ENCODE measurements at regions not wholly inside any gene's neighbourhood (a gene's known extent, or its start where the extent isn't known, plus 50 kb on each side); places are given as distances from the start of the nearest gene placed in this dataset.
"Not testable (repeated sequence)": the region's sequence is repeated elsewhere in the genome, so short reads cannot be mapped to it uniquely, and the experiment has no call there.

DNA sequence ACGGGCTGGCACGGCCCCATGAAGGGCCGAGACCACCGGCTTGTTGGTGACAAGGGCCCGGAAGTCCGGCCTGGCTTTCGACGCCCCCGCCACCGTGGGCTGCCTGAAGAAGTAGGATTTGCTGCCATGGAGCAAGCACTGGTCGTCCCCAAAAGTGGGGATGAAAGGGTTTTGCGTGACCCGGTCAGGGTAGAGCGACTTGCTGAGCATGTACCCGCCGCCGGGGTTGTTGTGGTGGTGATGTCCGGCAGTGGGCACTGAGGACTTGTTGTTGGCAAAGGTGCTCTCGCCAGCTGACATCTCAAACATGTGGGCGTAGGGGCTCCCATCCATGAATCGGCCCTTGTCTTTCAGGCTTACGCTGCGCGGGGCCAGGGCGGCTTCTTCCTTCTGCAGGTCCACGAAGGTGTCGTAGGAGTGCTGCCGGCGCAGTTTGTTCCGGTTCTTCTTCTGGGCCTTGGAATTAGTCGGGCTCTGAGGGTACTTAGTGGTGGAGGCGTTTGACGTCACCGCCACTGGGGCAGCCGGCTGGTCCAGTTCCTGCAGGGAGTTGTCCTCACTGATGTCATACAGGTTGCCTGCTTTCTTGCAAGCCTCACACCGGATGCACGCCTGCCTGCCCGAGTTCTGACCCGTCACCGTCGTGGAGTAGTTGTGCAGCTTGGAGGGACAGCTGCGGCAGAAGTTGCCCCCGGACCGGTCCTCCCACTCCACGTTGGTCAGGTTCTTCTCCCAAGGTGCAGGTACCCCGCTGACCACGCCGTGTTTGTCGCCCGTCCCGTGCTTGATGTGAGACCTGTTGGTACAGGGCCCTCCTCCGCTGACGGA lies 366.6 kb downstream of the EMP1 start:
- DNase-seq (ENCODE audit: low read depth in 2 of 2): no peak

DNA sequence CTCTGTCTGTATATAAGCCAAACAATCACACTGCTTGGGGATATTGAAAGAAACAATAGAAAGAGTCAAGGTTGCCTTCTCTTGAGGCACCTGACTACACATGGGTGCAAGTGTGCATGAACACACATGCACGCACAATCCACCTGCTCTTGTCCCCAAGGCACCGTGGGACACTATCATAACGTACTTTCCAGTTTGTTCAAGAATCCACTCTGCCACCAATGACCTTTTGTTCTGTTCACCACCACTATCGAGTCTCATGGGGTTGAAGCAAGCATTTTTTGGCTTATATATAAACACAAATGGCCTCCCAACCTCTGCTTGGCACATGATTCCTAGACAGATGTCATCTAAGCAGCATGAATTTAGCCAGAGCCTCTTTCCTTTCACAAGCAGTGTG lies 365.4 kb downstream of the EMP1 start:
- no peak for DNase-seq (ENCODE audit: low read depth in 2 of 2)

DNA sequence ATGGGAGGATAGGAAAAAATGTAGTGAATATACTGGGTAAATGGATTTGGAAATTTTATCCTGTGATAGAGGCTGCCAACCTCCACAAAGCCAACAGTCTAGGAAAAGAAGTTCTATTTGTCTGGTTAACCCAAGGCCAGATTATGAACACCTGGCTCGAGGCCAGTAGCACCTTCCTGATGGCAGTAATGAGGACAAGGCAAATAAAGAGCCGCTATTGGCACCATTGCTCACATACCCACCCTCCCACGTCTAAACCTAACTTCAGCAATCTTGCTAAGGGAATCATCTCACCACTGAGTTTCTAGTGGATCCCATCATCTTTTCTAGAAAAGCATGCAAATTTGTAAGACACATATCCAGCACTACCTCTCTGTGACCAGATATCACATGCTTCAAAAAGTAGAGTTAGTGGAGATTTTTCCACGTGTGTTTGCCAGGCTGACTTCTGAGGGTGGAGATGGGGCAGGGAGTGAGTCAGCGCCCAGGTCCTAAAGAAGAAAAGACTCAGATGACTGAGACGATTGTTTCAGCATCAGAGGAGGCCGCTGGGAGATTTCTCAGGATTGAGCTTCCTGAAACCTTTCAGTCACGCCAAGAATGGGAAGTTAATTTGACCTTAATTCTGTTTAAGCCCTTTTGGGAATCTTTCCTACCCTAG lies 362.9 kb downstream of the EMP1 start:
- no peak for DNase-seq (ENCODE audit: low read depth in 2 of 2)

DNA sequence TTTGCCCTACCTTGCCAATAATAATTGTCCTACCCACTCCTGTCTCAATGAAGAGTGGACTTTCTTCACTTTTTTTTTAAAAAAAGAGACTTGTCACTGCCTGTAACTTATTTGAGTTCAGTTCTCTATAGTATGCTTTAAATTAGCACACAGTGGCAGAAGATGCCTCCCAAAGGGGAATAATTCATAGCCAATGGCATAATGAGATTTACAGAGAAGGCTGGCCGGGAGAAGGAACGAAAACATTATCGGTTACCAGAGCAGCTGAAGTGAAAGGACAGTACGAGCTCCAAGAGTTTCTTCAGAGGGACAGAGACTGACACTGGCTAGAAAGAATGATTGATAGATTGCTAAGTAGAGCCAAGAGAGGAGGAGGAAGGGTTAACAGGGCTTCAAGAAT lies 356.3 kb downstream of the EMP1 start:
- no peak for DNase-seq (ENCODE audit: low read depth in 2 of 2)

DNA sequence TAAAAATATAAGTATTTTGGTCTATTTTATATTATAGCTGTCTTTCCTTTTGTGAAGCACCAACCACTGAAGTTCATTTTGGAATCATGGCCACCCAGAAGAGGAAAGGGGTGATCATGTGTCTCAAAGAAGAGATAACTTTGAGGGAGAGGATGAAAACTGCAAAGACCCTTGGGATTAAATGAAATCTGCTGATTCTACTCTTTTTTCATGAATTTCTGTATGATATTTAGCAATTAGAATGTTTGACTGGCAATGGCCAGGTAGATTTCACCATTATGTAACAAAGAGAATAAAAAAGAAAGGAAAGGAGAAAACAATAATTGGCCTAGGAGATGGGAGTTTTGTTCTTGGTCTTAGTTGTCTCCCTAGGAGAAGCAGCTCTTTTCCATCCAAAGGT lies 350.8 kb downstream of the EMP1 start:
- no peak for DNase-seq (ENCODE audit: low read depth in 2 of 2)

DNA sequence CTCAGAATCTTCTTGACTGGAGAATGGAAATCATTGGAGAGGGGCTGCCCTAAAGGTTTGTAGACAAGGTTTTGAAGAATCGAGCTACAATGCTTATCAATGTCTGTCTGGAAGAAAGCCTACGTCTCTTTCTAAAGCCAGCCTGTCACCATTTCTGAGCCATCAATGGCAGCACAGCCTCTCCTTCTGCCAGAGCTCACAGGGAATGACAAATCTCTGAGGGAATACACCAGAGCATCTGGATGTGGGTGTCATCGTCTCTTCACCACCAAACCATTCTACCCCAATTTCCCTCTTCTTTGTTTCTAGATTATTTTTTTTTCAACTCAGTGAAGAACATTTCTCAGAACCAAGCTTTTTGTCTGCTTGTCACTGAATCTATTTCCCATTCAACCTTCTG lies 349.7 kb downstream of the EMP1 start:
- DNase-seq (ENCODE audit: low read depth in 2 of 2): no peak

DNA sequence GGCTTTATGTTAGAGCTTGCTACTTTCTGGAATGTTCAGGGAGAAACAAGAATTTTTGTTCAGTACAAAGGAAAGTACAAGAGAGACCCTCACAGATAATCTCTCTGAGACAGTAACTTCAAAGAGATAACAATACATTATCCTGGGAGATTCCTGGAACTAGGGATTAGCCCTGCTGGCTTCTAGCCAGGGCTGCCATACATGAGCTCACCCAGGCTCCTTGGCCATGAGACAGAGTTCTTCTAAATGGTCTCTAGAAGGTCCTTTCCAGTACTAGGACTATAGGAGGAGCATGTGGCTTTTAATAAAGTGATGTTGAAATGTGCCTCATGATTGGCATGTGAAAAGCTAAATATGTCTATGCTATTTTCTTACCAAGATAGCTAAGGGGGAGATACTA lies 342.5 kb downstream of the EMP1 start:
- no peak for DNase-seq (ENCODE audit: low read depth in 2 of 2)

DNA sequence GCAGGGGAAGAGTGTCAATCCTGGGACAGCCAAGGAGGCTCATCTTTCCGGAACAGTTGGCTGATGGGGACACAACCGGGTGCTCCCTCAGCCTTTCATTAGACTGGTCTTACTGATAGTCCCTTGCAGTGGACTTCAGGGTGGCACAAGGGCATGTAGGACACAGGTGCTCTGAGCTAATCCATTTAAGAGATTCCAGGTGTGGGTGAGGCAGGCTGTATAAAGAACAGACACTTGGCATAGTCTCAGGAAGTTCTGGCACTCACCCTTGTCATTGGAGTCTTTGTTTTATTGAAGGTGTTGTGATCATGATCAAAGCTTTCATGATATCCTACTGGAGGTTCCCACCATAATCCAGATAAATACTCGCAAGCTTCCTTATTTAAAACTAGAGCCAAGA lies 341.6 kb downstream of the EMP1 start:
- DNase-seq (ENCODE audit: low read depth in 2 of 2): no peak

DNA sequence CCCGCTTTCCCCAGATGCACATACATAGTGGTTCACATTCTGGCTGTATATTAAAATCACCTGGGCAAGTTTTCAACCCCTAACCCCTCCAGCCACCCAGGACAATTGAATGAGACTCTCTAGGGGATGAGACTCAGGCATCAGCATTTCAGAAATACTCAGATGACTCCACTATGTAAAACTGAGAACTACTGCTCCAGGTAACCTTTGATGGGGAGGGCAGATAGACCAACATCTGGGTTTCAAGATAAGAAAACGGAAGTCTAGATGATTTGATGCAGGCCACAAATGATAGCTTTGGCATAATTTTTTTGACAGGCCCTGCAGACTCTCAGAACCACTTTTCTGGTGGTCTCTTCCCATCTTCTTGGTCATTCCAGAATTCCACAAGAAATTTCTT lies 341.1 kb downstream of the EMP1 start:
- DNase-seq (ENCODE audit: low read depth in 2 of 2): no peak

DNA sequence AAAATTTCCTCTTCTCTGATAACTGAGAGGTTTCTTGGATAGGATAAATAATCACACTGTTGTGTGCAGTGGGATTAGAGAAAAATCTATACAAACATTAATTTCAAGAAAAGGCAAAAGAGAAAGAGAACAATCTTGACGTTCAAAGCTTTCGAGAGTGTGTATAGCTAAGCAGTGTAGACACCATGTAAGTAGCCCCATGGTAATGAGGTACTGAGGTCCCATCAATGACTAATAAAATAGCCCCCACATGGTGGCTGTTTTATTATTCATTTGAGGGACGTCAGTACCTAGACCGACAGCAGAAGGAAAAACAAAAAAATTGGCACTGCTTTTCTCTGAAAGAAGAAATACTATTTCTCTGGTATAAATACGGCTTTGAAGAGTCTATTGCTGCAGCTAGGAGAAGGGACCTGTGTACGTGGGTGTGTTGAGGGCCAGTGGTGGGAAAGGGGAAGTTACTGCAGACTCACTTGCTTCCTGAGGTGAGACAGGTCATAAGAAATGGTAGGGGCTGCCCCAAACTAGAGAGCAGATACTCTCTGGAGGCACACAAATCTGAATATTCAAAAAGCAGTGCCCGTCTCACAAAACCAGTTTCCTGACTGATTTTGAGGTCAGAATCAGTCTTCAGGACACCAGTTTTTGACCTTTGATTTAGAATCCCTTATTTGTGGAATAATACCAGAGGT lies 339.8 kb downstream of the EMP1 start:
- DNase-seq (ENCODE audit: low read depth in 2 of 2): no peak

DNA sequence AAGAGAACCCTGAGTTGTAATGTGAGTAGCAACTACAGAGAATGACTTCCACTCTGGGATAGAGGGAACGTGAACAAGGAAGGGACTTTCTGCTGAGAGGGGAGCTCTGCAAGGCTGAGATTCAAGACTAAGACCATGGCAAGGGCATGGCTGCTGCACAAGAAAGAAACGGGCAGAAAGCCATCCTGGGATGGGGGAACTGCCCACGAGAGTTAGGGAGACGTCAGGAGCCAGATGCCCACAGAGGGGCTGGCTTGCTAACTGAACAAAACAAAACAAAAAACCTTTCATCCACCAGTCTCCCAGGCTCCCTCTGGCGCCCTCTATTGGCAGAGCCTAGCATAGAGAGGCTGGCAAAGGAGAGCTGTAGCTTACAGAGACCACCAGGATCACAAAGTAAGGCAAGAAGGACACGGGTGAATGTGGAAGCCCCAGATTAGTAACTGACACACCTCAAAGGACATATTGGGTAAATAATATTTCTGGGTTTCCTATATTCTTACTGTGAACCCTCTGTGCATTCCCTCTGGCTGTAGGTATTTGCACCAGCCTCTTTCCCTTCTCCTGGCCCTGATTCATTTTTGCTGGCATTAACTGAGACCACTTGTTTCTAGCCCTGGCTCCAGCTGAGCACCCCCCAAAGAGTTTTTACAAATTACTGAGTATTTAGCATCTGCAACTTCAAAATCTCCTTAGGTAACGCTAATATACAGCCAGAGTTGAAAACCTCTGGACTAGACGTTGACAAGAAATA lies 338.3 kb downstream of the EMP1 start:
- DNase-seq (ENCODE audit: low read depth in 2 of 2): peak; percentile 14 to 34

DNA sequence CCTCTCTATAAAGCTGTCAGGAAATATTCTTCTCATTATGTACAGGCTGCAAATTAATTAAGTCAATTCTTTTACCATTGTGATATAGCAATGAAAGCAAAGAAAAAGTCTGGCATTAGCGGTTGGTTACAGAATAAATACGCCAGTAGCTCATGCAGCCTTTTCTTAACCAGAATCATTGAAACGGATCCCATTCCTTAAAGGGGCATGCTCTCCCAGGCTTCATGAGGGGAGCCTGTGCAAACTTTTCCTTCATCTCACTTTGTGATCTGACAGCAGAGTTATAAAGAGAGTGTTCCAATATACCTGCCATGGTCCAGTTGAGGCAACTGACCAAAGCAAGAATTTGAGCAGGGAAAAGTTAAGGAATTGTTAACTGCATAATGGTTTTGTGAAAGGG lies 337.7 kb downstream of the EMP1 start:
- DNase-seq (ENCODE audit: low read depth in 2 of 2): no peak

DNA sequence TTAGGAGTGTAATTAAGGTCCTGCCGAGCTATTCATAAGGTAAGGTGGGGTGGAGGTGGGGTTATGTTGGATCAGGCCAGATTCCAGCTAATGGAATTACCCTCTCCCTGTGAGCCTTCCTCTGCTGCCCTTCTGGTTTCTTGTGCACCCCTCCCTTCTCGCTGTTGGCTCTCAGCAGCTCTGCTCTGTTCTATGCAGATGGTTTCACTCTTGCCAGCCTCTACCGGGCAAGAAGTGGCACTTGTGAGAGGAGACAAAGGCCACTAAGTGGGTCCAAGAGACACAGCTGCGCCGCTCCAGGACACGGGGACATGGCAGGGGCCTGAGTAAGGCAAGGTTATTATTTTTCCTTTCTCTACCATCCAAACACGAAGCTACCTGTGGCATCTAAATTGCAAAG lies 334.4 kb downstream of the EMP1 start:
- DNase-seq (ENCODE audit: low read depth in 2 of 2): no peak

DNA sequence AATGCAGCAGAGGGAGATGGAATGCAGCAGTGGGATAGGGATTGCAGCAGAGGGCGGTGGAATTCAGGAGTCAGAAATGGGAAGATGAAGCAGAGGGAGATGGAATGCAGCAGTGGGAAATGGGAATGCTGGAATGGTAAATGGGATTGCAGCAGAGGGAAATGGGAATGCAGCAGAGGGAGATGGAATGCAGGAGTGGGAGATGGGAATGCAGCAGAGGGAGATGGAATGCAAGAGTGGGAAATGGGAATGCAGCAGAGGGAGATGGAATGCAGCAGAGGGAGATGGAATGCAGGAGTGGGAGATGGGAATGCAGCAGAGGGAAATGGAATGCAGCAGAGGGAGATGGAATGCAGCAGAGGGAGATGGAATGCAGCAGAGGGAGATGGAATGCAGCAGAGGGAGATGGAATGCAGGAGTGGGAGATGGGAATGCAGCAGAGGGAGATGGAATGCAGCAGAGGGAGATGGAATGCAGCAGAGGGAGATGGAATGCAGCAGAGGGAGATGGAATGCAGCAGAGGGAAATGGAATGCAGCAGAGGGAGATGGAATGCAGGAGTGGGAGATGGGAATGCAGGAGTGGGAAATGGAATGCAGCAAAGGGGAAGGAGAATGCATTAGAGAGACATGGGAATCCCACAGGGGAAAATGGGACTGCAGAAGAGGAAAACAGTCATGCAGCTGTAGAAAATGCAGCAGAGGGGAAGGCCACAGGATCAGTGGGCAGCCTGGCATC lies 329.8 kb downstream of the EMP1 start:
- not testable (repeated sequence) for DNase-seq (ENCODE audit: low read depth in 2 of 2)

DNA sequence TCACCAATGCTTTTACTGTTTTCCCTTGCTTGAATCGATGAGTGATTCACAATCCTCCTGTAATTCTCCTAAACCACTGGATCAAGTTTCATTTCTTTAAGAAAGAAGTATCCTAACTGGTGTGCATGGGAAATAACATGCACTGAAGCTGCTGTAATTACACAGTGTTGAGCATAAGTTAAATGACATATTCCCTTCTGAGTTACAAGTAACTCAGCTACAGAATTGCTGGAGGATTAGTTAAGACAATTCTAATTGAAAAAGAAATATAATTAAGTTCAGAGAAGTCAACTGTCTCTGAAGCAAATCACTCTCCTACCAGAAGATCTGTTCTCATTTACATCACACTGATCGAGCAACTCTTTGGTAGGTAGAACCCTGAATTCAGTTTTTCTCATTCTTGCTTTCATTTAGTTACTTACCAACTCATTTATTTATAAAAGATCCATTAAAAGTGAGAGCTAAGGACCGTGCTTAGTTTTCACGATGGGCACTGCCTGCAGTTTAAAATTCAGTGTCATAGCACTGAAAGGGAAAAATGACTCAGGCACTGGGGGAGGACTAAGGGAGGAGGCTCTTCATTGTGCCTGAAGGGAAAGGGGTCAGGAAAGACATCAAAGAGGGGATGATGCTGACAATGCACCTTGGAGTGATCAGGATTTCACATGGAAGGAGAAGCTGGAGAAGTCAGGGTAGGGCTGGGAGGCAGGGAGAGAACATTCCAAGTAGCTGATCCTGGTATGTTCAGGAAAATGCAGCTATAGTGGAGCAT lies 327.2 kb downstream of the EMP1 start:
- DNase-seq (ENCODE audit: low read depth in 2 of 2): no peak

DNA sequence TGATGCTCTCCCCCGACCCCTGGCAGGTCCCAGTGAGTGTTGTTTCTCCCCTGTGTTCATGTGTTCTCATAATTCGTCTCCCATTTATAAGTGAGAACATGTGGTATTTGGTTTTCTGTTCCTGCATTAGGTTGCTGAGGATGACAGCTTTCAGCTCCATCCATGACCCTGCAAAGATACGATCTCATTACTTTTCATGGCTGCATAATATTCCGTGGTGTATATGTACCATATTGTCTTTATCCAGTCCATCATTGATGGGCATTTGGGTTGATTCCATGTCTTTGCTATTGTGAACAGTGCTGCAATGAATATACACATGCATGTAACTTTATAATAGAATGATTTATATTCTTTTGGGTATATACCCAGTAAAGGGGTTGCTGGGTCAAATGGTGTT lies 321.5 kb downstream of the EMP1 start:
- DNase-seq (ENCODE audit: low read depth in 2 of 2): not testable (repeated sequence)

DNA sequence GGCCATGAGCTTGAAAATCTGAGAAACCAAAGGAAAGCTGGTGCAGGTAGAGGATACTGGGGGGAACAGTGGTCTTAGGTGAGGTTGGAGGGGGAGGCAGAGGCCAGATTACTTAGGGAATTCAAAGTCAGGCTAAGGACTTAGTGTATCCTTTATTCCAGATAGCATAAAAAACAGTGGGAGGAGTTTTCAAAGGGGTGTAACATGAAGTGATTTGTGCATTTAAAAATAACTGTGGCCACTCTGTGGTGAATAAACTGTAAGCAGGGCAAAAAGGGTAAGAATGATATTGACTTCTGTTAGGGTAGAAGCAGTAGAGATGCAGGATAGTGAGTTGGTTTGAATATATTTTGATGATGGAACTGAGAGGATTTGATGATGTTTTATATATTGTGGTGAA lies 313.2 kb downstream of the EMP1 start:
- DNase-seq (ENCODE audit: low read depth in 2 of 2): no peak

DNA sequence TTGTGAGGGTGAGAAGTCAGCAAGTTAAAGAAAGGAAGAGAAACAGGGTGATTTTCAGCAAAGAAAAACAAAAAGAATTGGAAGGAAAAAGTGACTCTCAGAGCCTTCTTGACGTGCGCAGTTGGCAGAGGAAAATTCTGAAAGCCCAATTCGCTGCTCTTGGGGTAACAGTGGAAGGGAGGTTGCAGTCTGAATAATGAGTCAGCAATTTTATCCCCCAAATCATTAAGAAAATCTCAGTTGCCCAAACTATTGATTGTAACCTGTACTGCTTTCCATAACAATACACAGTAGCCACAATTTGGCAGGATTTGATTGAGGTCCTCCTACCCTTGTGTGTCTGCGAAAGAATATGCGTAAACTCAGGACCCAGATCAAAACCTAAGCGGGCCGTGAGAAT lies 309.1 kb downstream of the EMP1 start:
- no peak for DNase-seq (ENCODE audit: low read depth in 2 of 2)

DNA sequence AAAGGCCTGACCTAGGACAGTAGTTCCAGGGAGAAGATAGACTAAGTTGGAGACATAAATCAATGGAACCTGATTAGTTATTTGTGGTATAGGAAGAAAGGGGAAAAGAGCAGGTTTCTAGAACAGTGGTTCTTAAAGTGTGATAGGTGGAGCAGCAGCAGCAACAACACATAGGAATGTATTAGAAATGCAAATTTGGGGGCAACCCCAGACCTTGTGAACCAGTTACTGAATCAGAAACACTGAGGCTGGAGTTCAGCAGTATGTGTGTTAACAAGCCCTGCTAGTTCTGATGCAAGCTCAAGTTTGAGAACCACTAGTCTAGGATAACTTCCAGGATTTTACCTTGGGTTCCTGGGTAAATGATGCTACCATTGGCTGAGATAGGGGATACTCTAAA lies 308.7 kb downstream of the EMP1 start:
- no peak for DNase-seq (ENCODE audit: low read depth in 2 of 2)

DNA sequence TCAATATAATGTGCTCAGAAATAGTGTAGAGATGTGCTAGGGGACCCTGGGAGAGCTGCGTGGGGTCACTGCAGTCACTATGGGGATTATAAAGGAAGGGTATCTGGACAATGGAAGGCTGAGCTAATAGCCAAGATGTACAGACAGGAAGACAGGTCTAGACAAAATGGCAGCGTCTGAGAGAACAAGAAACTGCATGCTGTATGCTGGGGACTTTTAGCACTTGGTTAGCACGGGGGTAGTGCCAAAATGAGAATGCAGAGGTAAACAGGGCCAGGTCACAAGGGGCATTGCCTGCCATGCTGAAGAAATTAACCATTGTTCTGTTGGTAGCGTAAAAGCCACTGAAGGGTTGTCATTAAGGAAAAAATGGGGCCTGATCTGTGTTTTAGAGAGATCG lies 308.2 kb downstream of the EMP1 start:
- no peak for DNase-seq (ENCODE audit: low read depth in 2 of 2)

DNA sequence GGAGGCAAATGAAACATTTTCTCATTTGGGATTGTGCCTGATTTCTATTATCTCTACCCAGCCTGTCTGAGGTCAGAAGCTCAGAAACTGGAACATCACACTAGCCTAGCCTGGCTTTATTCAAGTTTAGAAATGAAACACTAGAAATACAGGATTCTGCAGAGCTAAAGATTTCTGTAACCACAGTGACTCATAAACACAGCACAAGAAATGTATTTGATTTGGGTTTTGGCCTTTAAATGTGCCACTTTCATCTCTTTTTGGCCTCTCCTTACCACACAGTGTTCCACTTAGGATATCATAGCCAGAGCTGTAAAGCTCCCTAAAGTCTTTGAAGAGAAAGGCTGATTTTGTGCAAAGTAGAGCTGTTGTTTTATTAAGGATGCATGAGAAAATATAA lies 307.5 kb downstream of the EMP1 start:
- no peak for DNase-seq (ENCODE audit: low read depth in 2 of 2)
